Gastroesophageal sphincter (tissue), 4 donors: ENCODE measurements at regions not wholly inside any gene's neighbourhood (a gene's known extent, or its start where the extent isn't known, plus 50 kb on each side); places are given as distances from the start of the nearest gene placed in this dataset.

Experiments
- ATAC-seq: fragments of 150-250 bp; one replicate; pipeline ENCODE4 v1.9.1; 2016; ENCODE audit warnings: mild to moderate bottlenecking, moderate library complexity
- H3K27ac ChIP-seq, 4 donors: fragments of 200-600 bp; sonication (generic) in 3 of 4; 1 replicate in 3 of 4; 2 replicates in 1 of 4; pipeline ENCODE4 v1.5.1; 2016 to 2019
- H3K27me3 ChIP-seq: fragments of 200-600 bp; sonication (generic); one replicate; pipeline ENCODE4 v1.5.1; 2019
- H3K36me3 ChIP-seq, 2 donors: fragments of 200-600 bp; sonication (generic); one replicate each; pipeline ENCODE4 v1.5.1; 2019; ENCODE audit warnings: control low read depth in 1 of 2
- H3K4me1 ChIP-seq, 3 donors: fragments of 200-600 bp; sonication (generic); 1 replicate in 2 of 3; 2 replicates in 1 of 3; pipeline ENCODE4 v1.5.1; 2016 to 2019; ENCODE audit warnings: control low read depth in 2 of 3
- H3K4me3 ChIP-seq, 2 donors: fragments of 200-600 bp; sonication (generic); one replicate each; pipeline ENCODE4 v1.5.1; 2019; ENCODE audit warnings: mild to moderate bottlenecking in 1 of 2, moderate library complexity in 1 of 2
- H3K9me3 ChIP-seq, 3 donors: fragments of 200-600 bp; sonication (generic); one replicate each; pipeline ENCODE4 v1.5.1; 2017 to 2019; ENCODE audit warnings: control low read depth in 2 of 3
- EP300 ChIP-seq: sonication (generic); formaldehyde crosslinking; IDR thresholded peaks from one replicate; pipeline ENCODE4 v1.6.1; 2017; ENCODE audit warnings: antibody characterized with exemption, mild to moderate bottlenecking
- POLR2A ChIP-seq, 2 donors: fragments of 450-650 bp; IDR thresholded peaks; one replicate each; pipeline ENCODE4 v1.6.1; 2017; ENCODE audit warnings: antibody characterized with exemption in 2 of 2, mild to moderate bottlenecking in 2 of 2, moderate library complexity in 1 of 2
- POLR2AphosphoS5 ChIP-seq: sonication (generic); formaldehyde crosslinking; IDR thresholded peaks from one replicate; pipeline ENCODE4 v1.6.1; 2017; ENCODE audit warnings: antibody characterized with exemption
- WGBS, 2 donors: methylation state at CpG; one replicate each; pipeline ENCODE4 v1.1.5; 2018; ENCODE audit warnings: low coverage in 1 of 2; 5-methylcytosine and 5-hydroxymethylcytosine counted together
- TF ChIP-seq, protein P1 (sequence below), 4 experiments: fragments of 200-600 bp in 2 of 4; fragments of 450-650 bp in 2 of 4; sonication (generic) in 1 of 4; IDR thresholded peaks; one replicate each; pipeline ENCODE4 v1.5.1; 2017 to 2019; ENCODE audit warnings: antibody characterized with exemption in 4 of 4, mild to moderate bottlenecking in 2 of 4, moderate library complexity in 2 of 4

DNA sequence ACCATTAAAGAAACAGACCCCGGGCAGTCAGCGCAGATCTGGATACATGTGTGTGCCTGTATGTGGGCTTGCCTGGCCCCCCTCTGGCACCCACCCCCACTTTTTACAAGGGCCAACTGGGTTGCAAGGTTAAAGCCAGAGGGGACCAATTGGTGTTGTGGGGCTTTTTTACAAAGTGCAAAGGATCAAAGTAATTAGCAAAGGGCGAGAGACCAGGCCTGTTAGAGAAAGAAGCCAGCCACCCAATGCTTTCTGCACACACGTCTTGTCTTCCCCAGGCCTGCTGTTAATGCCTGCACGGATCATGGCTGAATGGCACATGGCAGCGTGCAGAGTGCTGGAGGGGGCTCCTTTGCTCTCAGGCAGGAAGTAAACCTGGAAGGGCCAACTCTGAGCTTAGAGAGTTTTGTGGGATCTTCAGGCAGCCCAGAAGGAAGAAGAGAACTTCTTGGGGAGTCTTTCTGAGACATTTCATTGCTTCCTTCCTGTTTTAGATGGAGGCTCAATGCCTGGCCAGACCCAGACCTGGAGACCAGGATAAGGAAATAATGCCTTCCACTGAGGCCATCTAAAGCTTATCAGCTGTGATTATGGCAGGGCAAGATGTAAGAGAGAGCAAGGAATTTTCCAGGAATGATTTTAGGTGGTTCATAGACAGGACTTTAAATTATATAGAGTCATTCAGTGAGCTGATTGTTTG lies 523.4 kb upstream of the TBX3 start:
- 83 to 94% methylated on average over 3 of the region's 6 CpGs for WGBS, 2 donors
- Histone ChIP-seq H3K4me3 (no peak overlapping the region), H3K9me3 (no peaks in the 10 kb centered on the region), H3K27ac (no peak overlapping the region), H3K27me3 (no peaks in the 10 kb centered on the region), H3K4me1 (no peaks in the 10 kb centered on the region), H3K36me3 (no peaks in the 10 kb centered on the region)
- ATAC-seq, result no peak
- TF ChIP-seq POLR2A (IDR thresholded peaks at IDR 0.05), result no peak
- TF ChIP-seq, protein P1, sequence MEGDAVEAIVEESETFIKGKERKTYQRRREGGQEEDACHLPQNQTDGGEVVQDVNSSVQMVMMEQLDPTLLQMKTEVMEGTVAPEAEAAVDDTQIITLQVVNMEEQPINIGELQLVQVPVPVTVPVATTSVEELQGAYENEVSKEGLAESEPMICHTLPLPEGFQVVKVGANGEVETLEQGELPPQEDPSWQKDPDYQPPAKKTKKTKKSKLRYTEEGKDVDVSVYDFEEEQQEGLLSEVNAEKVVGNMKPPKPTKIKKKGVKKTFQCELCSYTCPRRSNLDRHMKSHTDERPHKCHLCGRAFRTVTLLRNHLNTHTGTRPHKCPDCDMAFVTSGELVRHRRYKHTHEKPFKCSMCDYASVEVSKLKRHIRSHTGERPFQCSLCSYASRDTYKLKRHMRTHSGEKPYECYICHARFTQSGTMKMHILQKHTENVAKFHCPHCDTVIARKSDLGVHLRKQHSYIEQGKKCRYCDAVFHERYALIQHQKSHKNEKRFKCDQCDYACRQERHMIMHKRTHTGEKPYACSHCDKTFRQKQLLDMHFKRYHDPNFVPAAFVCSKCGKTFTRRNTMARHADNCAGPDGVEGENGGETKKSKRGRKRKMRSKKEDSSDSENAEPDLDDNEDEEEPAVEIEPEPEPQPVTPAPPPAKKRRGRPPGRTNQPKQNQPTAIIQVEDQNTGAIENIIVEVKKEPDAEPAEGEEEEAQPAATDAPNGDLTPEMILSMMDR (IDR thresholded peaks at IDR 0.05), result no peak
- no peak for TF ChIP-seq EP300
- no peak for TF ChIP-seq POLR2AphosphoS5

DNA sequence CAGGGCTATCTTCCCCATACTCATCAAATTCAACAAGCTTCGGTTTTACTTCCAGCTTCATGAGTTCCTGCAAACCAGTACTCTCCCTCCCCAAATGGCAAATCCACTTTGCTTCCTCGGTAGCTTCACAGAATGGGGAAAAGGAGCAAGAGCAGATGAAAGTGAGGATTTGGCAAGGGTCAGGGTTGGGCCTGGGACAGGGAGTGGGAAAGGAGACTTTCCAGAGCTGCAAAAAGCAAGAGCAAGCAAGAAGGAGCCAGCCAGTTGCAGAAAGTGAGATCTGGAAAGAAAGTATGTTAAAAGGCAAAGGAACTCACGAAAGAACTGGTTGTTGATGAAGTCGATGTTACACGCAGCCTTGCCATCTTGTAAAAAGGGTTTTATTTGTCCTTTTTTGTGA lies 522.8 kb upstream of the TBX3 start:
- no peak for ATAC-seq
- H3K4me3 ChIP-seq, result no peak overlapping the region
- no peak overlapping the region for H3K27ac ChIP-seq
- H3K9me3 ChIP-seq, result no peaks in the 10 kb centered on the region
- 66 to 82% methylated on average over 4 to 5 of the region's 5 CpGs for WGBS, 2 donors
- no peaks in the 10 kb centered on the region for H3K27me3 ChIP-seq
- no peaks in the 10 kb centered on the region for H3K36me3 ChIP-seq
- TF ChIP-seq, protein P1 (IDR thresholded peaks at IDR 0.05), result no peak
- TF ChIP-seq POLR2A (IDR thresholded peaks at IDR 0.05) (no peak), POLR2AphosphoS5 (no peak), EP300 (no peak)
- H3K4me1 ChIP-seq, result no peaks in the 10 kb centered on the region

GRCh38 chr12:115205755-115206308 lies 521.9 kb upstream of the TBX3 start:
- Histone ChIP-seq H3K27ac (no peak overlapping the region), H3K36me3 (no peaks in the 10 kb centered on the region), H3K27me3 (no peaks in the 10 kb centered on the region), H3K9me3 (no peaks in the 10 kb centered on the region), H3K4me3 (no peak overlapping the region), H3K4me1 (no peaks in the 10 kb centered on the region)
- no peak for ATAC-seq
- TF ChIP-seq, protein P1 (IDR thresholded peaks at IDR 0.05), result no peak
- TF ChIP-seq POLR2A (IDR thresholded peaks at IDR 0.05) (no peak), POLR2AphosphoS5 (no peak), EP300 (no peak)
- 65 to 66% methylated on average over 4 to 5 of the region's 6 CpGs for WGBS, 2 donors

DNA sequence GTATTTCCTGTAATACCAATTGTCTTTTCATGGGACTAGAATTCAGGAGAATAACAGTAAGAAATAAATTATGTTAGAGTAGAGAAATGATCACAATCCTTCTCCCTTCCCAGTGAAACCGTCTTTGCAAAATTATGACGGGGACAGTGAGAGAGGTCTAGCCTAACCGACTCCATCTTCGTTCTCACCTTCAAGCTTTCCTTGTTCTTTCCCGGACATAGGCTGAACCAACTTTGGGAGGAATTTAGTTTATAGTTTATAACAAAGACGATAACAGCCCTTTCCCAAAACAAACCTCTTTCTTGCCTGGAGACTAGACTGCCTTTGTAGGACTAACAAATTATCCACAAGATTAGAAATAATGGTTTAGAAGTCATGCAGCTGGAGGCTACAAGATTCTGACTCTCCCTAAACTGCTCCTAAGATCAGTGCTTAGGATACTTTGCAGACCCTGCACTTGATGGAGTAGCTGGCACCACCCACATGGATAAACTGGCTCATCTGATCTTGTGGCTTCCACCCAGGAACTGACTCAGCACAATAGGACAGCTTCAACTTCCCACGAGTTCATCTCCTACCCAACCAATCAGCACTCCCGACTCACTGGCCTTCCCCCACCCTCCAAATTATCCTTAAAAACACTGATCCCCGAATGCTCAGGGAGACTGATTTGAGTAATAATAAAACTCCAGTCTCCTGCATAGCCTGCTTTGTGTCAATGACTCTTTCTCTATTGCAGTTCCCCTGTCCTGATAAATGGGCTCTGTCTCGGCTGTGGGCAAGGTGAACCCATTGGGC lies 521.2 kb upstream of the TBX3 start:
- no peaks in the 10 kb centered on the region for H3K27me3 ChIP-seq
- no peak overlapping the region for H3K27ac ChIP-seq
- H3K9me3 ChIP-seq, result no peaks in the 10 kb centered on the region
- WGBS, 2 donors, result 56 to 58% methylated on average over 8 to 10 of the region's 10 CpGs
- H3K4me3 ChIP-seq, result no peak overlapping the region
- TF ChIP-seq, protein P1 (IDR thresholded peaks at IDR 0.05), result no peak
- TF ChIP-seq POLR2A (IDR thresholded peaks at IDR 0.05) (no peak), EP300 (no peak), POLR2AphosphoS5 (no peak)
- H3K4me1 ChIP-seq, result no peaks in the 10 kb centered on the region
- H3K36me3 ChIP-seq, result no peaks in the 10 kb centered on the region
- no peak for ATAC-seq
